HUES6 (cell line): ENCODE measurements at regions not wholly inside any gene's neighbourhood (a gene's known extent, or its start where the extent isn't known, plus 50 kb on each side); places are given as distances from the start of the nearest gene placed in this dataset.

Source experiments
- H3K27ac ChIP-seq: 2 replicates; pipeline ENCODE4 v1.7.0; 2013; ENCODE audit warnings: low read depth, mild to moderate bottlenecking, low read length, inconsistent platforms
- H3K27me3 ChIP-seq: 2 replicates; pipeline ENCODE4 v1.6.1; 2013; ENCODE audit warnings: low read length; ENCODE audit not compliant: control insufficient read depth, insufficient read depth
- H3K36me3 ChIP-seq: 2 replicates; pipeline ENCODE4 v1.6.1; 2013; ENCODE audit warnings: low read length; ENCODE audit not compliant: control insufficient read depth, insufficient read depth
- H3K4me1 ChIP-seq: 2 replicates; pipeline ENCODE4 v1.6.1; 2013; ENCODE audit warnings: low read length; ENCODE audit not compliant: control insufficient read depth, insufficient read depth
- H3K4me3 ChIP-seq: 2 replicates; pipeline ENCODE4 v1.5.1; 2013; ENCODE audit warnings: low read depth, low read length
- H3K9ac ChIP-seq: one replicate; pipeline ENCODE4 v1.6.1; 2013; ENCODE audit warnings: mild to moderate bottlenecking, low read length
- H3K9me3 ChIP-seq: 2 replicates; pipeline ENCODE4 v1.6.1; 2013; ENCODE audit warnings: low read depth, low read length; ENCODE audit not compliant: control insufficient read depth, insufficient read depth

DNA sequence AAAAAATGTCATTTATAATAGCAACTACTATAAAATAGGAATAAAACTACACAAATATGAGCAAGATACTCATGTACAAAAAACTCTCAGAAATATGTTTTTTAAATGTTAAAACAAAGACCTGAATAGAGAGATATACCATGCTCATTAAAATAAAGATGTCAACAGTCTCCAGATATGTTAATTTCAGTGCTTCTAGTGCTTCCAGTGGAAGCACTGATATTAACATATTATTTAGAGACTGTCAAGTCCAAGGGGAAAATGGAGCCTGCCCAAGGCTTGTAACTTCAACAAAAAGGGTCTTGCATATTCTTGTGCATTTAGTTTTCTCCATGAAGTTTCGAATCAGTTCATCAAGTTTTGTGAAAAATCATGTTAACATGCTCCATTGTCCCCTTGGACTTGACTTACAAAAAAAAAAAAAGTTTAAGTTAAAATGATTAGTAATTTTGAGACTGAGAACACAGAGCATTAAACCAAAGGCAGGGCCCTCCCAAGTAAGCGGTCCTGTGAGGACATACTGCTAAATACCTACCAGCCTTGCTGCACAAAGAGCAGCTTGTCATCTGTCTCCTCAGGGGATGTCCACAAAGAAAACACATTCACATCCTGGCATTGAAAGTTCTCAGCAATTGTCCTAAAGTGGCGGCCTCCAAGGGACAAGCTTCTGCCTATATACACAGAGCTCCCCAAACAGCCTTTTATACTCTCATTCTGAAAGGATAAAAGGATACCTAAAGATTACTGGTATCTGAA, 501.9 kb upstream of the CHAC2 start:
- H3K4me1 ChIP-seq, result 0 out of 2 replicates have a peak, but pooled peaks cover 3% of the 10 kb centered on the region
- H3K27ac ChIP-seq, result no peak overlapping the region
- no peak overlapping the region for H3K9ac ChIP-seq
- no peaks in the 10 kb centered on the region for H3K36me3 ChIP-seq
- H3K9me3 ChIP-seq, result no peaks in the 10 kb centered on the region
- no peaks in the 10 kb centered on the region for H3K27me3 ChIP-seq
- no peak overlapping the region for H3K4me3 ChIP-seq

DNA sequence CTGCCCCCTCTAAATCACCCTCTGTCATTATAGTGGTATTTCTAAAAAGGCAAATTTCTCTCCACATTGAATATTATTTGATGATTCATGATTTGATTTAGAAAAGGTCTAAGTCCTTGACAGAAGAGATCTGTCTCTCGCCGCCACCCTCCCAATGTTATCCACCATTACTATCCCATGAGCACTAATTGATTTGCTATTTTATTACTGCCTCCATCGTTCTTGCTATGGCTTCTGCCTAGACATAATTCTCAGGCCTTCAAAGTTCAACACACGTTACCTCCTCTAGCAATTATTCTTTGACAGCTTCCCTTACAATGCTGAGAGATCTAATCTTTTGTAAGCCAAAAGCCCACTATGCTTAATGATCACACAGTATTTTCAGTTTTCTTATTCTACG, 507.0 kb upstream of the CHAC2 start:
- peaks cover 8% of the 10 kb centered on the region; the same call in 1 of the 2 replicates for H3K9me3 ChIP-seq
- H3K9ac ChIP-seq, result no peak overlapping the region
- no peaks in the 10 kb centered on the region for H3K27me3 ChIP-seq
- H3K4me3 ChIP-seq, result no peak overlapping the region
- no peaks in the 10 kb centered on the region for H3K36me3 ChIP-seq
- no peaks in the 10 kb centered on the region for H3K4me1 ChIP-seq
- H3K27ac ChIP-seq, result no peak overlapping the region

DNA sequence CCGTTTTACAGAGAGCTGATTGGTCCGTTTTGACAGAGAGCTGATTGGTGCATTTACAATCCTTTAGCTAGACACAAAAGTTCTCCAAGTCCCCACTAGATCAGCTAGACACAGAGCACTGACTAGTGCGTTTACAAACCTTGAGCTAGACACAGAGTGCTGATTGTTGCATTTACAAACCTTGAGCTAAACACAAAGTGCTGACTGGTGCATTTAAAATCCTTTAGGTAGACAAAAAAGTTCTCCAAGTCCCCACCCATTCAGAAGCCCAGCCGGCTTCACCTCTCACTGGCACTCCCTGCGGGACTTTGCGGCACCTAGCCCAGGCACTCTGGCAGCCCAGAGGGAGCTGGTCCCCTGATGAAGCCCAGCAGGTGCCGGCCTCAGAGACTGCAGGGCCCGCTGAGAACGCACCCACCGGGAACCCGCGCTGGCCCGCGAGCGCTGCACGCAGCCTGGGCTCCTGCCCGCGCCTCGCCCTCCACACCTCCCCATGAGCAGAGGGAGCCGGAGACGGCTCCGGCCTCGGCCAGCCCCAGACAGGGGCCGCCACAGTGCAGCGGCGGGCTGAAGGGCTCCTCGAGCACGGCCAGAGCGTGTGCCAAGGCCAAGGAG, 508.1 kb upstream of the CHAC2 start:
- Histone ChIP-seq H3K36me3 (no peaks in the 10 kb centered on the region), H3K9me3 (peaks cover 8% of the 10 kb centered on the region; the same call in 1 of the 2 replicates), H3K27ac (no peak overlapping the region), H3K4me1 (no peaks in the 10 kb centered on the region), H3K27me3 (no peaks in the 10 kb centered on the region), H3K4me3 (no peak overlapping the region), H3K9ac (no peak overlapping the region)

DNA sequence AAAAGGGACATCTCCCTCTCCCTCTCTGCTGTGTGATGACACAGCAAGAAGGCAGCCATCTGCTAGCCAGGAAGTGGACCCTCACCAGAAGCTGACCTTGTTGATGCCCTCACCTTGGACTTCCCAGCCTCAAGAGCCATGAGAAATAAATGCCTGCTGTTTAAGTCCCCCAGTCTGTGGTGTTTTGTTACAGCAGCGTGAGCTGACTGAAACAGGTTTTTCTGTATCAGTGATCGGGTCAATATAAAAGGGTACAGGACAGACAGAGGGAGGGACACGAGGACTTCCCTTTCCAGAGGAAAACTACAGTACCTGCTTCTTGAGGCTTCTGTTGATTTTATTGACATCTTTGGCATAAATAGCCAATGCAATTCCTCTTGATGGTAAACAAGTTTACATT, 510.3 kb upstream of the CHAC2 start:
- Histone ChIP-seq H3K9ac (no peak overlapping the region), H3K9me3 (peaks cover 8% of the 10 kb centered on the region; the same call in 1 of the 2 replicates), H3K4me3 (no peak overlapping the region), H3K27me3 (no peaks in the 10 kb centered on the region), H3K36me3 (no peaks in the 10 kb centered on the region), H3K27ac (no peak overlapping the region), H3K4me1 (no peaks in the 10 kb centered on the region)

DNA sequence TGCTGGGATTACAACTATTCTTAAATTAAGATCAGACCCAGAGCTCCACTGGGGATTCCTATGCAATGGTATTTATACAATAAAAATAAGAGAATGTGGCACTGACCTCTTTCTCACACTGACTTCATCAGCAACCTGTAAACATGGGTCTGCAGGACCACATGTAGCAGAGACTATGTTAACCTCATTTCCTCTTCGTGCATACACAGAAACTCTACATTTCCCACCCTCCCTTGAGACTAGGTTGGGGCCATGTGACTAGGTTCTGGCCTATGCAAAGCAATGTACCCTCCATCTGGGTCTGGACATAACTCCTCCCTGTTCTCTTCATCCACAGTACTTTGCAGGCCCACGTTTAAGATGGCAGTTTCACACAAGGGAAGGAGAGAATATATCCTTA, 514.4 kb upstream of the CHAC2 start:
- Histone ChIP-seq H3K9ac (no peak overlapping the region), H3K4me1 (peaks cover 5% of the 10 kb centered on the region; the same call in 1 of the 2 replicates), H3K9me3 (peaks cover 4% of the 10 kb centered on the region; the same call in 1 of the 2 replicates), H3K27me3 (no peaks in the 10 kb centered on the region), H3K36me3 (no peaks in the 10 kb centered on the region), H3K27ac (no peak overlapping the region), H3K4me3 (no peak overlapping the region)

DNA sequence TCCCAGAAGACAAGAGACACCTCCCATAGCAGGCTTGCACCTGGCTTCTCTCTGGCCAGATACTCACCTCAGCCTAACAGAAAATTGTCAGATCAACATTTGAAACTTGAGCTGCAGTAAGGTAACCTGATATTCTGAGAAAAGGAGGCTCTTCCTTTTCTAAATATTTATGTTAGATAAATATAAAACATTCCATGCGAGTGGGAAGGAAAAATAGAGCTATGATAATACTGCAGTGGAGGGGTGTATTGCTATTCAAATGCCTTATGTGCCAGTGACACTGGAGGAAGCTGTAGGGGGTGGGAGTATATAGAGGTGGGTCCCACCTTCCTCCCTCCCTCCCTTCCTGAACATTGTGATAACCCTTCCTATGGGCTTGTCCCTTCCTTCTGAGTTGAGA, 515.5 kb upstream of the CHAC2 start:
- H3K27ac ChIP-seq, result no peak overlapping the region
- H3K4me1 ChIP-seq, result peaks cover 5% of the 10 kb centered on the region; the same call in 1 of the 2 replicates
- H3K4me3 ChIP-seq, result no peak overlapping the region
- H3K9me3 ChIP-seq, result peaks cover under 1% of the 10 kb centered on the region; the same call in 1 of the 2 replicates
- H3K9ac ChIP-seq, result no peak overlapping the region
- no peaks in the 10 kb centered on the region for H3K27me3 ChIP-seq
- no peaks in the 10 kb centered on the region for H3K36me3 ChIP-seq

DNA sequence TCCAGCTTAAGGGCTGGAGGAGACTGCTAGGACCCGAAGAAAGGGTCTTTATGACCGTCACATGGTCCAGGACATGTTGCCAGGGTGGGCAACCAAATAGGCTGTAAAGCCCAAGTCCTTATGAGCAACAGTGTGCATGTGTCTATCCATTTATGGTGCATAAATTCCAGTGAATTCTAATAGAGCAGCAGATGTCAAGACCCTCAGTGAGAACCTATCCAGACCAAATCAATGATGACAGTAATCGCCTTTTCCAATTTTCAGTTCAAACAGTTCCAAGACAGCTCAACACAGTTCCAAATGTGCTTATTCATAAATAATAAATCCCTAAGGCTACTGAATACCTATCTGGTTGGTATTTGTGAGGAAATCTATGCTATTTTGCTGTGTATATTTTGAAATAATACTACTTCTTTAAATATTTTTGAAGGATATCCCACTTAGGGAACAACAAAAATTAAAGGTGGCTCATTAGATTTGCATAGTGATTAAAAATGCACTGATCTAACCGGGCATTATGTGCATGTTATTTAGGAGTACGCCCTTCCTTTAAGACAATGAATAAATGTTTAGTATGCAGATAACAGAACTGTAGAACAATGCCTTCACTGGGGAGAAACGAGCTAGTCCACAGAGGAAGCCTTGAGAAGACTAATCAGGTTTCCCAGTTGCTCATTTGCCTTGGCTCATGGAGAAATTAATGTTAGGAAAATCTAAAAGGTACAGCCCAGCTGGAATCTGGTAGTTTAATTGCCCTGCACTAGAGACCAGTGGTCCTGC, 519.5 kb upstream of the CHAC2 start:
- H3K9ac ChIP-seq, result no peak overlapping the region
- no peaks in the 10 kb centered on the region for H3K36me3 ChIP-seq
- H3K4me1 ChIP-seq, result peaks cover 5% of the 10 kb centered on the region; the same call in 1 of the 2 replicates
- H3K9me3 ChIP-seq, result no peaks in the 10 kb centered on the region
- H3K27ac ChIP-seq, result no peak overlapping the region
- H3K4me3 ChIP-seq, result no peak overlapping the region
- H3K27me3 ChIP-seq, result no peaks in the 10 kb centered on the region

DNA sequence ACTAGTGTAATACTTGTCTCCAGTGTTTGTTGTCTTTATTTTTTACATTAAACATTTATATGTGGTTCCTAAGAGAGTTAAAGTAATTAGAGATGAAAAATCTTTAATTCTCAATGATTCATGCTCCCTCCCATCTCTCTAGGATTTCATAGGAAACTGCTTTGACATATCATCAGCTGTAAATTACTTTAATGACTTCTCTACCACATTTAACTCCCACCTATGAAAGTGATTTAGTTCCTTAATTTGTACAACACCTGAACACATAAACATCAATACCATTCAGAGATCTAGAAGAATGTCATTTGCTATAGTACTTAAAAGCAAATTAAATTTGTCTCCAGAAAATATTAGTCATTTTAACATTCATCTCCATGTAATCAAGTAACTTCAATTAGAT, 524.2 kb upstream of the CHAC2 start:
- Histone ChIP-seq H3K9ac (no peak overlapping the region), H3K27ac (no peak overlapping the region), H3K36me3 (no peaks in the 10 kb centered on the region), H3K27me3 (no peaks in the 10 kb centered on the region), H3K9me3 (no peaks in the 10 kb centered on the region), H3K4me3 (no peak overlapping the region), H3K4me1 (no peaks in the 10 kb centered on the region)

DNA sequence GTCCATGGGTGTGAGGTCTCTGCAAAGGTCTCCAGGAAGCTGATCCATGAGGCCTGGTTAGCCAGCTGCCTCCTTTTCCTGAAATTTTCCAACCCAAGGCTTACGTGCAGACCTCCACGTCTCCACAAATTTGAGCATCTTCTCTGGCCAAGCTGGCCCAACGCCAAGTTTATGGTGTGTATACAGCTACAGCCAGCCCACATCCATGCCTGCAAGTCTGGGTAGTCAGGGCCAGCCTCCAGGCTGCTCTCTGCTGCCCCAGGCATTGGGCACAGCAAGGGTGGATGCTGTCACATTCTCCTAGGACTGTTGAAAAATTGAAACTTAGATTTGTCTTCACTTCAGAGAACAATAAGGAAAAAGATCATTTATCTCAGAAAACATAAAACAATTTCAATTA, 525.5 kb upstream of the CHAC2 start:
- no peaks in the 10 kb centered on the region for H3K36me3 ChIP-seq
- no peak overlapping the region for H3K4me3 ChIP-seq

DNA sequence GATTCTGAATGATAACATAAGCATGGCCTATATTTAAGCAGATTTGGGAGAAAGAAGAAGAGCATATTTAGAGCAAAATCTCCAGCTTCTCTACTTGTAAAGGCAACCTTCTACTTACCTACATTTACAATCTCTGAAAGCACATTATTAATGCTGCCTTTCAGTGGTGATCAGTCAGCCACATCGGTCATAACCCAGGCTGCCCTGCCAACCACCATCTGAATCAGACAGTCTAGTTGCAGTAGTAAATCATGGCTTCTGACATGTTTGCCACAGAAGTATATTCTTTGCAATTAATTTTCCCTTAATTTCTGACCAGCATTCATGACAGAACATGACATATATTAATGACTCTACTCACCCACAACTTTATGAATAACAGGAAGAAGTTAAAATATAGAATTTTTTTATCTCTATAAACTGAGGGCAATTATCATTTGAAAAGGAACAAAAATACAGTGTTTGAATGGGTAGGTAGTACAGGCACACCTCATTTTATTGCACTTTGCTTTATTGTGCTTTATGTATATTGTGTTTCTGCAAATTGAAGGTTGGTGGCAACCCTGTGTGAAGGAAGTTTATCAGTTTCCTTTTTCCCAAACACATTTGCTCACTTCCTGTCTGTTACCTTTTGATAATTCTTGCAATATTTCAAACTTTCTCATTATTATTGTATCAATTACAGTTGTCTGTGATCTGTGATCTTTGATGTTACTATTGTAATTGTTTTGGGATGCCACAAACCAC, 531.6 kb upstream of the CHAC2 start:
- H3K36me3 ChIP-seq, result no peaks in the 10 kb centered on the region
- no peak overlapping the region for H3K4me3 ChIP-seq
- peaks cover 20% of the 10 kb centered on the region for H3K4me1 ChIP-seq
- no peaks in the 10 kb centered on the region for H3K27me3 ChIP-seq
- H3K9me3 ChIP-seq, result no peaks in the 10 kb centered on the region
- no peak overlapping the region for H3K9ac ChIP-seq
- no peak overlapping the region for H3K27ac ChIP-seq

More for the DNA sequence above, 525.5 kb upstream of the CHAC2 start:
- no peaks in the 10 kb centered on the region for H3K9me3 ChIP-seq
- no peaks in the 10 kb centered on the region for H3K27me3 ChIP-seq
- no peak overlapping the region for H3K9ac ChIP-seq
- no peaks in the 10 kb centered on the region for H3K4me1 ChIP-seq
- H3K27ac ChIP-seq, result no peak overlapping the region
